NCI-H345 (cell line): ENCODE measurements at regions not wholly inside any gene's neighbourhood (a gene's known extent, or its start where the extent isn't known, plus 50 kb on each side); places are given as distances from the start of the nearest gene placed in this dataset.
"Not testable (repeated sequence)": the region's sequence is repeated elsewhere in the genome, so short reads cannot be mapped to it uniquely, and the experiment has no call there.

Experiments
- DNase-seq: peaks from one replicate; lab custom pipeline; 2025; lab: John Stamatoyannopoulos, UW

DNA sequence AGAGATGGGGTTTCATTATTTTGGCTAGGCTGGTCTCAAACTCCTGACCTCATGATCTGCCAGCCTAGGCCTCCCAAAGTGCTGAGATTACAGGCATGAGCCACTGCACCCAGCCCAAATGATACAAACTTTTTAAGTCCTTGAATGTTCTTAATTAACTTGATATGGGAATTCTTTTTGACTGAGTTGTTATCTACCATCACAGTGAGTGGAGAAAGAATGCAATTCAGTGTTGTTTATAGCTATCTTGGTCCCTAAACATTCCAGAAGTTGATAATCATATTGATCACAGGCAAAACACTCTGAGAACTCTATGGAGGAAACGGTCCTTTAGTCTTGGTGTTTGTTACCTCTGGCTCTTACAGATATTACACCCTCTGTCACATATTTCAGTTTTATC, 1072.5 kb downstream of the SUCLG1 start:
- no peak for DNase-seq

DNA sequence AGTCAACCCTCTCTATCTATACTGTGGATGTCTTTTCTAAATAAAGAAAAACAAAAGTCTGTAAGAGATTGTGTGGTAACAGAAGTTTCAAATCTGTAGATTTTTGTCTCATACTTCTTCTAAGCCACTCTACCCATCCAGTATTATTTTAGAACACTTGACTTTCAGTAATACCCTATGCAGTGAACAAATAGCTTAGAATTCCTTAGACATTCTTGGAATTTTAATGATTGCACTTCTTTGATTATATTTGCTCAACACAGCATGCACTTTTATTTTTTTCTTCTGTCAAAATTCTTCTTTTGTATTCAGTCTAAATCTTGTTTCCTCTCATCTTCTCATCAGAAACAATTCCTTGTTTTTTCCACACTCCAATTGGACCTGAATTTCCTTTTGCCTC, 1080.2 kb downstream of the SUCLG1 start:
- no peak for DNase-seq

DNA sequence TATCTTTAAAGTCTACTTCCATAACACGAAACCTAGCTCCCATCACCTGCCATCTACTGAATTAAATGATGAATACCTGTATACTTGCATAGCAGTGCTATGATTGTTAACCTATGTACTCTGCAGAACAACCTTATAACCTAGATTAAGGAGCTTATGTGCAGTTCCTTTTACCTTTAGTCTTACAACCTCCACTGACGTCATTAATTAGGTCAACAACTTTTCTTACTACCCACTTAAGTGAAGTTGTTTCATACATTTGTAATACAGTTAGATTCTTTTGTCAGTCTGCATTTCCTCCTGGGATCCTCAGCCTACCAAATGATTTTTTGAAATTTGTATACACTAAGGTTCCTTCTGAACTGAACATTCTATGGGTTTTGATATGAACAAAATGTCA, 1082.3 kb downstream of the SUCLG1 start:
- no peak for DNase-seq

DNA sequence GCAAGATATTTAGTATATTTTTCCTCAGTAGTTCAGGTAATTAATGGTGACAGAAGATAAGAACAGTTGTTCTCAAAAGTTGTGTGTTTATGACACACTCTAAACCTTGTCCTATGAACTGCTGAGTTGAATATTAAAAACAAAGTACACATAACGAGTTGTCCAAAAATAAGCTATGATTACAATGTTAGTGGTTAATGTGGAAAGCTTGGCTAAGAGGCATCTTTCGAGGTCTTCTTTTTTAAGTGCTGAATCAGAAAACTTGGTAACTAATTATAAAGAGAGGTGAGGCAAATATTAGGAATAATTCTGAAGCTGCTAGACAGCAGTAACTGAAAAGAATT, 1088.7 kb downstream of the SUCLG1 start:
- no peak for DNase-seq

DNA sequence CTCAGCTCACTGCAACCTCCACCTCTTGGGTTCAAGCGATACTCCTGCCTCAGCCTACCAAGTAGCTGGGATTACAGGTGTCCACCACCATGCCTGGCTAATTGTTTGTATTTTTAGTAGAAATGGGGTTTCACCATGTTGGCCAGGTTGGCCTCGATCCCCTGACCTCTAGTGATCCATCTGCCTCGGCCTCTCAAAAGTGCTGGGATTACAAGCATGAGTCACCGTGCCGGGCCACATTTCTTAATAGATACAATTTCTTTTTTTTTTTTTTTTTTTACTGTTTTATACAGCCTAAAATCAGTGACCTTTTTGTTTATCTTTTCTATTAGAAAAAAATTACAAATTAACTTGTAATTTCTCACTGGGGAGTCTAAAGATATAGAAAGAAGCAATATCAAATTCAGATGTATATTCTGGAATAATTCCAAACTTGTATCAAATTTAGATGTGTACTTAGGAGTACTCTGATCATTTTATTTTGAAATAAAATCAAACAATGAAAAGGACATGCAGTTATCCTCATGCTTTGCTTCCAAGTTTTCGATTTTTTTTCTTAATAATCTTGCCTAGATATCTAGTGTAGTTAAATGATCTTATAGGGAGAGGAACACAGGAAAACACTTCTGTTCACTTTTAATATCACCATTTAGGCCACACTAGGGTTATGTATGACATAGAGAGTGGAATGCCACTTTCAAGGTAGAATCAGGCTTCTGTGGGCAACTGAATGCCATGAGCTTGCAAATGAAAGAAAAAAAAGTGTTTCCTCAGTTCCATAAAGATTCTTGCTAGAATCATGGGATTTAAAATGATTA, 1089.3 kb downstream of the SUCLG1 start:
- no peak for DNase-seq

DNA sequence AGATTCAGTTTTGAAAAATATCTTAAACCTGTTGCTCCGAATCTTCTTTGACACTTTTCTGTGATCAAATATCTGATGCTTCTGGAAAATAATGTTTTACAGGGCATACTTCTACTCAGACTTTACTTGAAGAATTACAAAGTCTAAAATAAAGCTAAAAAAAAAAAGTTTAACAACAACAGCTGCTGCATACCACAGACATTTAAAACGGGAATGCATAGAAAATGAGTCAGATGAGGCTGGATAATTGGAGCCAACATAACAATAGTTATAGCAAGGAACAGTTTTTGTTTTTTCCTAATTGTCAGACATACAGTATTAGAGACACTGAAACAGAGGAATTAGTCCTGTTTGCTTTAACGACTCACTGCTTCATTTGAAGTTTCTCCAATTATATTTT, 1090.2 kb downstream of the SUCLG1 start:
- DNase-seq: no peak

DNA sequence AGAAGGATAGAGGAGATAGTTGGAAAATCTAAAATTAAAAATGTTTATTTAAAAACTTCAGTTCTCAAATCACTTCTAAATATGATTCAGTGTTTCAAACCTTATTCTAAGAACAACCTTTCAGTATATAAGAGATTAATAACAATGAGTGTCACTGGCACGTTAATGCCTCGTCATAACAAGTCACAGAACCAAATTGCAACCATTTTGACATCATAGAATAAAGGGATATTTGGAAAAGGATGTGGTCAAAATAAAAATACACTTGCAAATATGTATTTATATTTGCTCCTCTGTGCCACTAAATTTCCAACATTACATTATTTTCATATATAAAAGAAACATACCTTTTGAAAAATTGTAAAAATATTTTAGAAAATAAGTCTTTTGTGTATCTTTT, 1090.6 kb downstream of the SUCLG1 start:
- DNase-seq: no peak

DNA sequence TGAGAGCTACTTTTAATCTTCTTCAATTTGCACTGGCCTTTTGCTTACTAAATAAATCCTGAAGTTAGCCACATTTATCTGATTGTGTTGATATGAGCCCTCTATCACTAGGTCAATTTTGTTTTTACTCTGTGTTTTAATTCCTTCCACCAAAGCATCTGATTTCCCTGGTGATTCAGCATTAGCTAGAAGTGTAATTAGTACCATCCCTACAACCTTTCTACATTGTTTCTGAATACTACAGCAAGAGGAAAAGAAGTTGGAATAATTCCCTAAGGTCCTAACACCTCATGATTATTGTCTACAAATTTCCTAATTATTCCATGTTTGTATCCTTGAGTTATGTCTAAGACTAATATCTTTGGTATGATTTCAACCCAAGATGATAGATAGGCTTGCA, 1093.6 kb downstream of the SUCLG1 start:
- DNase-seq: no peak

DNA sequence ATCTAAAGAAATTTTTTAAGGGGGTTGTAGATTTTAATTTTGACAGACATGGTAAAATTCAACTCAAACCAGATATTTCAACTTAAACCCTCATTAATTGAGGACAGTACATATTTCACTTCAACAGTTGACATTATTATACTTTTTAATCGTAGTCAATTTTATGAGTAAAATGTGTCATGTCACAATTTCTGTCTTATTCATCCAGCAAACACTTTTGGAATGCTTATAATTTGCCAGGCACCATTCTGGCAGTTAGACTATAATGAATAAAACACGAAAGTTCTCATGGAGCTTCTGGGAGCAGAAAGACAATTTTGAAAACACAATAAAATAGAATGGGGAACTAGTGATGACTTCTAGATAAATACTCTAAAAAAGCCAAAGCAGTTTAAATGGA, 1094.8 kb downstream of the SUCLG1 start:
- DNase-seq: no peak

DNA sequence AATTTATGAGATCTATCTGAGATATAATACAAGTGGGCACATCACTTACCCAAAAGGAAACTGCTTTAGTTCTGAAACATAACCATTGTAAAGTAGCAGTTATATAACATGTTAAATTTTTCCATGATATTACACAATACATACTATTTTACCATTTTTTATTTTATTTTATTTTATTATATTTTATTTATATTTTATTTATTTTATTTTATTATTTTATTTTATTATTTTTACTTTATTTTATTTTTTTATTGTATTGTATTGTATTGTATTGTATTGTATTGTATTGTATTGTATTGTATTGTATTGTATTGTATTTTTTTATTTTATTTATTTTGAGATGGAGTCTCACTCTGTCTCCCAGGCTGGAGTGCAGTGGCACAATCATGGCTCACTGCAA, 1095.9 kb downstream of the SUCLG1 start:
- not testable (repeated sequence) for DNase-seq

DNA sequence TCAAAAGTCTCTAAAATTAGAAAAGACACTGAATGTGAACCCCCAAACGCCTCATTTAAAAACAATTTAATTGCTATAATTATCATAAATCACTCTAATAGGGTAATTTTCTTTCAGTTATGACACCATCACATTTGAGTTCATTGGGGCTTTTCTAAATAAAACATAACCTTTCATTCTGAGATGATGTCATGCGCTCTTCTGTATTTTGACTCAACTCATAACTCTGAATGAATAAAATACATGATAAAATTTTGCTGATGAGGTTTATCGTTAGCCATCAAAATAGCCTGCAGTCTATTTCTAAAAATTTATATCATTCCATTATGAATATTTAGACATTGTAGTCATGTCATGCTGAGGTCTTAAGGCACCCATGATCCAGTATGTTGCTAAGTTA, 1099.7 kb downstream of the SUCLG1 start:
- DNase-seq: no peak

DNA sequence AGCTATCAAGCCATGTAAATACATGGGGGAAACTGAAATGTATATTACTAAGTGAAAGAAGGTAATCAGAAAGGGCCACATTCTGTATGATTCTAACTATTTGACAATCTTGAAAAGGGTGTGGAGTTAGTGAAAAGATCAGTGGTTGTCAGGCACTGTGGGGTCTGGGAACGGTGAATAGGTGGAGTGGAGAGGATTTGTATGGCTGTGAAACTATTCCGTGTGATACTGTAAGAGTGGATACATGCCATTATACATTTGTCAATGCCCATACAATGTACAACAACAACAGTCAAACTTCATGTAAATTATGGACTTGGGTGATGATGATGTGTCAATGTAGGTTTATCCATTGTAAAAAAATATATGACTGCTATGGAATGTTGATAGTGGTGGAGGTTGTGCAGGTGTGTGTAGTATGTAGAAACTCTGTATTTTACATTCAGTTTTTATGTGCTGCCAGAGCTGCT, 1116.2 kb downstream of the SUCLG1 start:
- DNase-seq: peak; percentile 2

DNA sequence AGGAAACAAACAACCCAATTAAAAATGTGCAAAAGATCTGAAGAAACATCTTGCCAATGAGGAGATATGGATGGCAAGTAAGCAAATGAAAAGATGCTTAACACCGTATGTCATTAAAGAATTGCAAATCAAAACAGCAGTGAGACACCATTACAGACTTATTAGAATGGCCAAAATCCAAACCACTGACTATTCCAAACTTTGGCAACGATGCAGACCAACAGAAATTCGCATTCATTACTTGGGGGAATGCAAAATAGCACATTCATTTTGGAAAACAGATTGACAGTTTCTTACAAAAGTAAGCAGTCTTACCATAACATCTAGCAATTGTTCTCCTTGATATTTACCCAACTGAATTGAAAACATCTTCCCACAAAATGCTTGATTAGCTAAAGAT, 1118.7 kb downstream of the SUCLG1 start:
- peak; percentile 19 for DNase-seq

DNA sequence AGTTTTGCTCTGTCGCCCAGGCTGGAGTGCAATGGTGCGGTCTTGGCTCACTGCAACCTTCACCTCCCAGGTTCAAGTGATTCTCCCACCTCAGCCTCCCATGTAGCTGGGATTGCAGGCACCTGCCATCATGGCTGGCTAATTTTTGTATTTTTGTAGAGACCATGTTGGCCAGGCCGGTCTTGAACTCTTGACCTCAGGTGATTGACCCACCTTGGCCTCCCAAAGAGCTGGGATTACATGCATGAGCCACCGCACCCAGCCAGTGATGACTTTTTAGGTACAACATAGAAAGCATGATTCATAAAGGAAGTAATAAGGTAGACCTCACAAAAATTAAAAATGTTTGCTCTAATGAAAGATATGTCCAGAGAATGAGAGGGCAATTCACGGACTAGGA, 1119.1 kb downstream of the SUCLG1 start:
- not testable (repeated sequence) for DNase-seq

DNA sequence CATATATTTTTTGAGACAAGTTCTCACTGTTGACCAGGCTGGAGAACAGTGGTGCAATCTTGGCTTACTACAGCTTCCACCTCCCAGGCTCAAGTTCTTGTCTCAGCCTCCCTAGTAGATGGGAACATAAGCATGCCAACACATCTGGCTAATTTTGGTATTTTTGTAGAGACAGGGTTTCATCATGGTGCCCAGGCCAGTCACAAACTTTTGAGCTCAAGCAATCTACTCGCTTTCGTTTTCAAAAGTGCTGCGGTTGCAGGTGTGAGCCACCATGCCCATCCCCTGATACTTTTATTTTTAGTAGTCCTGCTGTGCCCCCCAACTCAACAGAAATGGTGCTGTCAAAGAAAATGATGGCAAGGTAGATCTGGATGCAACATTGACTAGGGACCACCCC, 1127.3 kb downstream of the SUCLG1 start:
- DNase-seq: no peak

DNA sequence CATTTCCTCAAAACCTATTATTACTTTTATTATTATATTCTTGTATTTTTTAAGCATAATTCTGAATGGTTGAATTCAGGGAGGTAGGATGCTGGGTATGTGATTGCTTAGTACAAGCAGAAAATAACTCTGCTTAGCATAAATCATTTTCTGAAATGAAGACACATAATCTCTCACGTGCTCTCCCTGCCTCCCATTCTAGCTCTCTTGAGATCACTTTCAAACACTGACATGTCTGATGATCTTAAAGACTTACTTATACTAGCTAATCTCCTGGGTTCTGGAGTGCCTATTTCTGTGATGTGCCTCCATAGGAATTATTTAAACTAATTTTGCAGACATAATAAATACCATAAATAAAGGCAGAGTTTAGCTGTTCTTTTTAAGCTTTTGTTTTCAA, 1136.0 kb downstream of the SUCLG1 start:
- DNase-seq: no peak

DNA sequence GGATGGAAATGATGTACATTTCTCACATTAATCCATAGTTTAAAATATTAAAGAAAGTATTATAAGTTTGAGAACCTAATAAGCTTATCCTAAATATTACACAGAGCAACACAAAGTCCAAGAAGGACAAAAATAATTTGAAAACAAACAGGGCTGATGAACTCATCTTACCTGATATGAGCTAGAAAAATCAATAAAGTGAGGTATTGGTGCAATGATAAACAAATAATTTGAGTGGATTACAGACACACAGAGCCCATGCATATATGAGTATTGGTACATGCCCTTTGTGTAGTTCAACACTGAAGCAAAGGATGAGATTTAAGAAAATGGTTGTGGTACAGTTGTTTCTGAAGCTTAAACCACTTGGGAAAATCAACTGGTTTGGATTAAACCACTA, 1139.0 kb downstream of the SUCLG1 start:
- DNase-seq: no peak

DNA sequence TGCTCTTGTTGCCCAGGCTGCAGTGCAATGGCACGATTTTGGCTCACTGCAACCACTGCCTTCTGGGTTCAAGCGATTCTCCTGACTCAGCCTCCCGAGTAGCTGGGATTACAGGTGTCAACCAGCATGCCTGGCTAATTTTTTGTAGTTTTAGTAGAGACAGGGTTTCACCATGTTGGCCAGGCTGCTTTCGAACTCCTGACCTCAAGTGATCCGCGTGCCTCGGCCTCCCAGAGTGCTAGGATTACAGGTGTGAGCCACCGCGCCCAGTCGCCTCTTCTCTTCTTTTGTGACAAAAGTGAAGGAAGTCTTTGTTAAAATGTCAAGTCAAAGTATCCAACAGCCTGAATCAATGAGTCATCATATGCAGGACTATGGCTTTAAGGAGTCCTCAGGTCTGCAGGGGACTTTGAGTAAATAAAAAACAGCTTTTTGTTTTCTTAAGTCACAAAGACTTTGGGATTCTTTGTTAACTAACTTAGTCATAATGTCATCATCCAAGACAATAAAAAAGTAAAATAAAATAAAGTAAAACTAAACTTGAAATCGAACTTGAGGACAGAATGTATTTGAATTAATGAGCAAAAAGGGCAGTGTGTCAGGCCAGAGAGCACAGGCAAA, 1153.2 kb downstream of the SUCLG1 start:
- DNase-seq: no peak

DNA sequence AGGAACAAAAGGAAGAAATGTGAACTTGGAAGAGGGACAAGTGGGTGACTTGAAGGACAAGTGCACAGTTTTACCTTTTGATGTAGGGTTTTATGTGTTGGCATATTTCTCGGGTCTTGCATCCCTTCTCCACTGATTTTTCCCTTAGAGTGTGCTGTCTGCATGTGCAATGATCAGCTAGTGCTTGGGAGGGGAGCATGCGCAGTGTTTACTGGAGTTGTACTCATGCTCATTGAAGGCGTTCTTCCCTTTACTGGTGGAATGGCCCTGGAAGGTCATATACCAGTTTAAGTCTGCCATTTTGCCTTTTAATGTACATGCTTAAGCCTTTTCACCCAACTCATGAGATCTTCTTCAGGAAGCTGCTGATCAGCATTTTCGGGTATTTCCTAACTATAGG, 1168.0 kb downstream of the SUCLG1 start:
- DNase-seq: no peak

DNA sequence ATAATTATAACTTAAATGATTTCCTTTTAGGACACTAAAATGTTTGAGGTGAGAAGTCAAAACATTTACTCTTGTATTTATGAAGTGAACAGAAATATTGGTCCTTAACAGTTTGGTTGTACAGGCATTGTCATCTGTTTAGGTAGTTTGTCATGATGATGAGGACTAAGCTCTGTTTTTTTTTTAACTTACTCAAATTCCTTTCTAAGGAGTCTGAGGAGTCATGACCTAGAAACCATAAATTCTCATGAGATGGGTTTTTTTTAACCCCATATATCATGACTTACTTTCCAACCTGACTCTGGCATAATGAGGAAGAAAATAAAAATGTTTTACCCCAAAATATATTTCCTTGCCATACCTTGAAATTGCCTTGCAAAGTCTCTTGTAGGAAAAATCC, 1176.2 kb downstream of the SUCLG1 start:
- no peak for DNase-seq

DNA sequence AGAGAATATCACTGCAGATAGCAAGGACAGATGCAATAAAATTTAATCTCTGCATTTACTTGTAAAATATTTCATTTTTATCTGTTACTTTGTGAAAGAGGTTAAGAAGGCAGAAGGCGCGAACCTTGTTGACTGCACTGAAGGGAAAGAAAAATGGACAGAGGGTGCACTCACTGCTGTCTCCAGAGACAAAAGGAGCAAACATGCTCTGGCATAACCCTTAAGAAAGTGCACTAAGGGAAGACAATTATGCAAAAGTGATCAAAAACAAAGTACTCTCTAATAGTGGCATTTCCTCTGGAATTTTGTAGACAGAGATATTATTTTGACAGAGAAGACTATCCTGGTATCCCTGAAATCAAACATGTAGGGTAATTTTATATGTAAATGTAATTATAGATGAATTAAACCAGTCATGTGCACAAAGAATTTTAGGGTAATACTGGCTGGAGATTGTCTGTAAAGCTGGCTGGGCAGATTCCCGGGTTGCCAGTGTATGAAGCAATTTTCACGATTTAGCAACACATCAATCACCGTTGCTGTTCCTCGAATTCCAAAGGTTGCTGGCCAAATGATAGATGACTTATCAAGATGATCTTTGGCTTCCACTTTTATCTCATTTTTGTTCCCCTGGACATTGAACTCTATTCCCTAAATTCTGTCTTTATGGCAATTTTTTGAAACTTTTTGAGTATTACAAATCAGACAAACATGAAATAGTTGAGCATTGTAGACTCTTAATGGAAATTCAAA, 1176.9 kb downstream of the SUCLG1 start:
- no peak for DNase-seq

DNA sequence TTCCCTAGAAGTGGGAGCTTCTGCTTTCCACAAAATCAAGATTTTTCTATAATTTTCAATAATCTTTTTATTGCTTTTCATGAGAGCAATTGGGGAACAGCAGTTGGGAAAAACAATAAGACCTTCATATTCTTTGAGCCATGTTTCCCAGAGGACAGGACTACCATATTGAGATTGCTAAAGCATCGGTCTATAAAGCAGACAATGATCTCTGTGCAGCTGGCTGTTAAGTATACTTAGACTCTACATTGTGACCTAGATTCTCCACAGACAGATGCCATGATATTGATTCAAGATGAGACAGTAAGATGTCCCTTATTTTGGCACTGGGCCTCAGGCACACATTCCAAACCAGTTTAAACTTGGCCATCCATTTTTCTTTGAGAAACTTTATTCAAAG, 1178.7 kb downstream of the SUCLG1 start:
- no peak for DNase-seq

DNA sequence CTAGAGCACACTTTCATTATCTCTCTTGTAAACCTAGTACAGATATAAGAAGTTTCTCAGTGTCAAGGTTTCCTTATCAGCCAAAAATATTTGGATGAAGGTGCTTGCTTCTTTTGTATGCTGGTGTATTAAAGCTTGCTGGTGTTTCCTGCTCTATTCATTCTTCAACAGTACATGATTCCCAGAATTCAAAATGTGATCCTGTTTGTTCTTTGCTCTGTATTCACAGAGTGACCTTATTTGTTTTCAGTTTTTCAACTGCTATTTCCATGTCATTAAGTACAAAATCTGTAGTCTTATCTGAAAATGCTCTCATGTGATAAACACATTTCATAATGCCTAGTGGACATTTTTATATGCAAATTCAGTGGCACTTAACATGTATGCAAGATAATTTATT, 1185.8 kb downstream of the SUCLG1 start:
- DNase-seq: no peak
